GM12875 (cell line): ENCODE measurements at regions not wholly inside any gene's neighbourhood (a gene's known extent, or its start where the extent isn't known, plus 50 kb on each side); places are given as distances from the start of the nearest gene placed in this dataset.

Experiments
- H3K4me3 ChIP-seq: one replicate; pipeline ENCODE4 v1.5.1; 2011; ENCODE audit warnings: low read depth, low read length, control low read depth
- TF ChIP-seq, protein P1 (sequence below): IDR thresholded peaks from 2 replicates; pipeline ENCODE4 v1.5.1; 2011; ENCODE audit warnings: low read depth, mild to moderate bottlenecking, control low read depth, inconsistent platforms, low read length, moderate library complexity, borderline replicate concordance; ENCODE audit not compliant: insufficient read depth

DNA sequence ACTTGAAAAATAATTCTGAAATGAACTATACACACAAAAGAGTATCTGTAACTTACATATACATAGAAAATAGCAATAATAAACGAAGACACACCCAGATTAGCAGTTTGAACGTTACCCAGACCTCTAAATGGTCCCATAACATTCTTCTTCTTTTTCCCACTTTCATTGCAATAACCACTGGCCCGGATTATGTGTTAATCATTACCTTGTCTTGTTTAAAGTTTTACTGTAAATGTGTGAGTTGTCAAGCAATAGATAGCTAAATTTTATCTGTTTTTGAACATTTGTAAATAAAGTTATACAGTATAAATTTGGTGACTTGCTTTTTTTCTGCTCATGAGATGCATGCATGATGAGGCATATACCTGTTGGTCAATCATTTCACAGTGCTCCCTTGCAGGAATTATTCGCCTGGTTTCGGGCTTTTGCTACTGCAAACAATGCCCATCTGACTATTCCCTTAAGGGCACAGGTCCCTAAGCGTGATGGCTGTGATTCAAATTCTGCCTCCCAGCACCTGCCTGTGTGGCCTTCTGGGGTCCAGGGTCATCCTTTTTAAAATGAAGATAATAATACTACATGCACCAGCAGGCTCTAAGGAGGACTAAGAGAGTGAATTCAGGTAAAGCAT lies 66.1 kb downstream of the GADD45G start:
- TF ChIP-seq, protein P1, sequence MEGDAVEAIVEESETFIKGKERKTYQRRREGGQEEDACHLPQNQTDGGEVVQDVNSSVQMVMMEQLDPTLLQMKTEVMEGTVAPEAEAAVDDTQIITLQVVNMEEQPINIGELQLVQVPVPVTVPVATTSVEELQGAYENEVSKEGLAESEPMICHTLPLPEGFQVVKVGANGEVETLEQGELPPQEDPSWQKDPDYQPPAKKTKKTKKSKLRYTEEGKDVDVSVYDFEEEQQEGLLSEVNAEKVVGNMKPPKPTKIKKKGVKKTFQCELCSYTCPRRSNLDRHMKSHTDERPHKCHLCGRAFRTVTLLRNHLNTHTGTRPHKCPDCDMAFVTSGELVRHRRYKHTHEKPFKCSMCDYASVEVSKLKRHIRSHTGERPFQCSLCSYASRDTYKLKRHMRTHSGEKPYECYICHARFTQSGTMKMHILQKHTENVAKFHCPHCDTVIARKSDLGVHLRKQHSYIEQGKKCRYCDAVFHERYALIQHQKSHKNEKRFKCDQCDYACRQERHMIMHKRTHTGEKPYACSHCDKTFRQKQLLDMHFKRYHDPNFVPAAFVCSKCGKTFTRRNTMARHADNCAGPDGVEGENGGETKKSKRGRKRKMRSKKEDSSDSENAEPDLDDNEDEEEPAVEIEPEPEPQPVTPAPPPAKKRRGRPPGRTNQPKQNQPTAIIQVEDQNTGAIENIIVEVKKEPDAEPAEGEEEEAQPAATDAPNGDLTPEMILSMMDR: no peak

DNA sequence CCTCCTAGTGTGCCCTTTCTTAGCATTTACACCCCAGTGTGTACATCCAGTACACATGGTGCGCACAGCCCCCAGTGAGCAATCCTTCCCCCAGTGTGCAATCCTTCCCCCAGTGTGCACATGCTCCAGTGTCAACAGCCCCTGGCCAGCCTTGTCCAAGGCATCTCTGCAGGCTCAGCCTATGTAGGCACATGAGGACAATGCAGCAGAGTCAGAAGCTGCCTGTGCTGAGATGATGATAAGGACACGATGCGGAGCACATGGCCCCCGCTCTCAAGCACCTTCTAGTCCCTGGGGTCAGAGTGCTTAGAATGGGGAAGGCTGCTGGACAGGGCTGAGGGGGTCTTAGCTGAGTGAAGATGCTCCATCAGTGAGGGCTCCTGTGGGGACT lies 69.8 kb downstream of the GADD45G start:
- H3K4me3 ChIP-seq: no peak overlapping the region
- TF ChIP-seq, protein P1: no peak

More for the DNA sequence above, 66.1 kb downstream of the GADD45G start:
- no peak overlapping the region for H3K4me3 ChIP-seq

DNA sequence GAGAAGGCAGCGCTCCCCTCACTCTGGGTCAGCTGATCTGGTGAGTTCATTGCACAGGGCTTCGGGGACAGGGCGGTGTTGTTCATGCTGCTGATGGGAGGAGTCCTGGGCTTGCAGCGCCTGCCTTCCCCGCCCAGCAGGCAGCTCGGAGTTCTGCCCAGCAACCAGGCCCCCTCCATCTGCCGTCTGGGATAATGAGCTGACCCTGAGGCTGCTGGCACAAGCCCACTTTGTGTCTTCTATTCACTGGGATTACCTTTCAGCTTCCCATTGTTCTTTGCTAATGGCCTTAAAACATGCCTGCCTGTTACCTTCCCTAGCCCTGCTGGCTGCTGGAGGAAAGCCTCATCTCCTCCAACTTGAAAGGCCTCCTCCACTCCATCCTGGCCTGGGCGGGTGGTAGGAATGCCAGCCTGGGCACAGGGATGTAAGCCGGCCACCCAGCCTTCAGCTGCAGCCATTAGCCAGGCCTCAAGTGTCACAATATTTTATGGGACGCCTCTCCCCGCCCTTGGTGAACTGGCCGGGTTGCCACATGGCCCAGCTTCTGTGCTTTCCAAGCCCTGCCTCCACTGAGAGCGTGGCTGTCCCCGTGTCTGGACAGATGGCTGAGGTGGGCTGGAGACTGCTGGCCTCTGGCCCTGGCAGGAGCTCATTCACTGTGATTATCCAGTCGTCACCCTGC lies 70.4 kb downstream of the GADD45G start:
- TF ChIP-seq, protein P1: no peak
- no peak overlapping the region for H3K4me3 ChIP-seq

DNA sequence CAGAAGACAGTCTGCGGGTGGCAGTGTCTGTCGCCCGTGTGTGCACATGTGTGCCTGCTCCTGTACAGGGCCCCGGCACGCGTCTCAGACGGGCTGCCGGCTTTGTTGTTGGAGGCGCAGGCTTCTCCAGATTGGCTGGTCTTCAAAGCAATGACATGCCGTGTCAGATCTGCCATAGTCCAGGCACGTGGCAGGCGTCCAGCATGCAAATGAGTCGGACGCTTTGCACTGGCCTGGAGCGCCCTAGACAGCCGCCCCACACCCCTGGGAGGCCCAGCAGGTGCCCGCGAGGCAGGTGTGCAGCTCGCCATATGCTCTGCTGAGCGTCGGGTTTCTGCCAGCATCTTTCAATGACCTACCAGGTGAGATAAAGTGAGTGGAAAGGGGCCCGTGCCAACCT lies 71.5 kb downstream of the GADD45G start:
- no peak overlapping the region for H3K4me3 ChIP-seq
- TF ChIP-seq, protein P1: no peak

DNA sequence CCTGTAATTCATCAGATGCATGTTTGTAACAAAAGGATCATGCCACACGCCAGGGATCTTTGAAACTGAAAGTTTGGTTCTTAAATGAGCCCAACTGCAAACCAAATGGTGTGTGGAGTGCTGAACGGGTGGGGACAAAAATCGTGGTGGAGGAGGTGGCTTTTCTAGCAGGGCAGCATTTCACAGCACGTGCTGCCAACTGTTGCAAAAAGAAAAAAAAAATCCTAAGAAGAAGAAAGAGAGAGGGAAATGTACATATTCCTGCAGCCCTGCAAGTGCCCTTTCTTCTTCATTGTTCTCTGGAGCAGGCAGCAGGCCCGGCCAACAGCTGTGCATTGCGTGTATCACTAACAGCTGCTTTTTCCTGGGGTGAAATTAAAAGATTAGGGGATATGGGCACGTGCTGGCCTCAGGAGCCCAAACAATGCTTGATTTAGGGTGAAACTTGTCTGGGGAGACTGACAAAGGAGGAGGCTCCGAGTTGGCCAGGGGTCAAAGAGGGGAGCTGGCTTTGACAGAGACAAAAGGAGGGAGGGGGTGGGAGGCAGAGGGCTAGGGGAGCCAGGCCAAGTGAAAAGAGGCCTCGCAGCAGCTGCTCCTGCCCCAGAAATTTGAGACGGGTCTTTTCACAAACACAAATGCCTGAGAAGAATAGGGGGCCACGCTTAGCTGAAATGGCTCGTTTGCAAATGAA lies 73.0 kb downstream of the GADD45G start:
- TF ChIP-seq, protein P1: no peak
- H3K4me3 ChIP-seq: no peak overlapping the region

DNA sequence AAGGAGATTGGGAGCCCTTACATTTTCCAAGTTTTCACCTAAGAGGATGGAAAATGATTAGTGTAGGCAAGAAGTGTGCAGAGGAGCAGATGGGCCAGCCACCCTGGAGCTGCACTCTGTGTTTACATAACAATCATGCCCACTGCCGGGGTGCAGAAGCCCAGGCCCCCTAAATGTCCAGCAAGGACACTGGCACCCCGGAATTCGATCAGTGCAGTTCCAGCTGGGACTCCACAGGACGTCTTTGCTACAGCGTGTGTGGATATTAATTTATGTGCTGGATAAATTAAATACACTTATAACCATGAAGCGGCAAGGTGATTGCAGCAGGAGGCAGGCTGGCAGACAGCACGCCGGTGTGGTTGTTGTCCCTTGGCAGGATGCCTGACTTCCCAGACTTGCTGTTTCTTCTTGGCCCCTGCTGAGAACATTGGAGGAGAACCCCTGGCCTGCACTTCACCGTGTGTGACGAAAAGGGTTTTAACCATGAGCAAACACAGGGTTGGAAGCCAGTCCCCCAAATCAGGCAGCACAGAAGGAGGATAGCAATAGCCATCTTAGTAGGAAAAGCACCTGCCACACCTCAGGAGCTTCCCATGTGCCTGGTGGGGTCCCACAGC lies 73.7 kb downstream of the GADD45G start:
- no peak overlapping the region for H3K4me3 ChIP-seq
- TF ChIP-seq, protein P1: no peak
